Lower leg skin (tissue), 4 donors: ENCODE measurements at regions not wholly inside any gene's neighbourhood (a gene's known extent, or its start where the extent isn't known, plus 50 kb on each side); places are given as distances from the start of the nearest gene placed in this dataset.

Experiments used
- DNase-seq, 2 donors: peaks; one replicate each; pipeline ENCODE4 v3.0.0-alpha.2; 2019; ENCODE audit warnings: low spot score in 2 of 2
- H3K4me3 ChIP-seq: fragments of 200-600 bp; sonication (generic); 2 replicates; pipeline ENCODE4 v1.5.1; 2017; ENCODE audit warnings: mild to moderate bottlenecking, low read depth; ENCODE audit not compliant: poor library complexity, severe bottlenecking
- POLR2A ChIP-seq, 2 donors: fragments of 450-650 bp; IDR thresholded peaks; one replicate each; pipeline ENCODE4 v1.6.1; 2016 to 2017; ENCODE audit warnings: antibody characterized with exemption in 2 of 2, mild to moderate bottlenecking in 1 of 2, moderate library complexity in 1 of 2
- WGBS, 2 donors: methylation state at CpG; one replicate each; pipeline ENCODE4 v1.1.5; 2018; 5-methylcytosine and 5-hydroxymethylcytosine counted together
- intact Hi-C: fragments of 100-400 bp; cut with DNase I; formaldehyde crosslinking; loops from one replicate; pipeline ENCODE4 v1.15.0; 2023; ENCODE audit warnings: low total_unique reads
- TF ChIP-seq, protein P1 (sequence below), 3 donors: fragments of 450-650 bp; IDR thresholded peaks; one replicate each; pipeline ENCODE4 v1.5.1; 2016; ENCODE audit warnings: antibody characterized with exemption in 3 of 3, mild to moderate bottlenecking in 3 of 3, moderate library complexity in 2 of 3

DNA sequence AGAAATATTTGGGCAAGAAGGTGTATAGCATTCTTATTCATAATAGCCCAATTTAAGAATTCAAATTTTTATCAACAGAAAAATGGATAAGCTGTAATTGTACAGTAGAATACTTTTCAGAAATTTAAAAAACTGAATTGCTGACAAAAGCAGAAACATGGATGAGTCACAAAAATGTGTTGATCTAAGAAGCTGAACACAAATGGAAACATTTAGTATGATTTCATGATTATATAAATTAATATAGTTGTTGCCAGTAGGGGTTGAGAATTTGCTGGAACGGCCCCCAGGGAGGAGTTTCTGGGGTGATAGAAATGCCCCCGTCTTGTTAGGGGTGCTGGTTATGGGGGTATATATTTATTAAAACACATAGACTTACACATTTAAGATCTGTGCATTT, 179.1 kb downstream of the KLF6 start:
- 72 to 77% methylated on average over 2 of the region's 2 CpGs for WGBS, 2 donors
- DNase-seq, result no peak
- intact Hi-C loops, result no loop called here
- H3K4me3 ChIP-seq, result no peak overlapping the region
- TF ChIP-seq, protein P1, sequence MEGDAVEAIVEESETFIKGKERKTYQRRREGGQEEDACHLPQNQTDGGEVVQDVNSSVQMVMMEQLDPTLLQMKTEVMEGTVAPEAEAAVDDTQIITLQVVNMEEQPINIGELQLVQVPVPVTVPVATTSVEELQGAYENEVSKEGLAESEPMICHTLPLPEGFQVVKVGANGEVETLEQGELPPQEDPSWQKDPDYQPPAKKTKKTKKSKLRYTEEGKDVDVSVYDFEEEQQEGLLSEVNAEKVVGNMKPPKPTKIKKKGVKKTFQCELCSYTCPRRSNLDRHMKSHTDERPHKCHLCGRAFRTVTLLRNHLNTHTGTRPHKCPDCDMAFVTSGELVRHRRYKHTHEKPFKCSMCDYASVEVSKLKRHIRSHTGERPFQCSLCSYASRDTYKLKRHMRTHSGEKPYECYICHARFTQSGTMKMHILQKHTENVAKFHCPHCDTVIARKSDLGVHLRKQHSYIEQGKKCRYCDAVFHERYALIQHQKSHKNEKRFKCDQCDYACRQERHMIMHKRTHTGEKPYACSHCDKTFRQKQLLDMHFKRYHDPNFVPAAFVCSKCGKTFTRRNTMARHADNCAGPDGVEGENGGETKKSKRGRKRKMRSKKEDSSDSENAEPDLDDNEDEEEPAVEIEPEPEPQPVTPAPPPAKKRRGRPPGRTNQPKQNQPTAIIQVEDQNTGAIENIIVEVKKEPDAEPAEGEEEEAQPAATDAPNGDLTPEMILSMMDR (IDR thresholded peaks at IDR 0.05), result no peak
- TF ChIP-seq POLR2A (IDR thresholded peaks at IDR 0.05), result no peak

DNA sequence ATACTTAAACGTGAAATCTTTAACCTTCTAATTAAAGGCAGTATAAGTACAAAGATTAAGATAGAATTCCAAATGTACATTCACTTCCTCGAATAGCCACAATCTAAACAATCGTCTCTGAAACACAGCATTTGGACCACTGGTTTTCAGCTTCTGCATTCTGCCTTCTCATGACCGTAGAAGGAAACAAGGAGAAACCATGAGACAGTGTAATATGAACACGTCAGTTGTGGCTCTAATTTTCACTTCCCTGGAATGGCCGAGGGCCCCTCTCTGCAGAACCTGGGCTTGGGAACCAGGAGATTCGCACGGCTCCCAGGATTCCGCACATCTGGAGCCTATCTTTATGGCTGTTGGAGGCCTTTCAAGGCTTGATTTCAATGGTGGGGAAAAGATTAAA, 189.3 kb downstream of the KLF6 start:
- intact Hi-C loops, result no loop called here
- 86 to 87% methylated on average over 9 of the region's 9 CpGs for WGBS, 2 donors
- DNase-seq, result no peak
- no peak for TF ChIP-seq POLR2A (IDR thresholded peaks at IDR 0.05)
- TF ChIP-seq, protein P1 (IDR thresholded peaks at IDR 0.05), result no peak
- H3K4me3 ChIP-seq, result no peak overlapping the region

DNA sequence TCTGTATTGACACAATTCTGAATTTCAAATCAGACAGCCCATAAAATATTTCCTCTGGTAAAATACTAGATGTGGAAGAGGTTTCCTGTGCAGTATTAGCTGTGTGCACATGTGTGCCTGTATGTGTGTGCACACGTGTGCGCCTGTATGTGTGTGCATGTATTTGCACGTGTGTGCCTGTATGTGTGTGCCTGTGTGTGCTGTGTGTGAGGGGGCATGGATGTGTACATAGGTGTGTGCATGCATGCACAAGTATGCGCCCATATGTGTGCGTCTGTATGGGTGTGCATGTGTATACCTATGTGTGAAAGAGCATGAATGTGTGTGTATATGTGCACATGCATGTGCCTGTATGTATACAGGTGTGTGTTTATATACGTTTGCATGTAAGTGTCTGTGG, 191.4 kb downstream of the KLF6 start:
- DNase-seq, result no peak
- 91 to 95% methylated on average over 6 of the region's 6 CpGs for WGBS, 2 donors
- intact Hi-C loops, result no loop called here
- no peak overlapping the region for H3K4me3 ChIP-seq
- TF ChIP-seq POLR2A (IDR thresholded peaks at IDR 0.05), result no peak
- TF ChIP-seq, protein P1 (IDR thresholded peaks at IDR 0.05), result no peak

DNA sequence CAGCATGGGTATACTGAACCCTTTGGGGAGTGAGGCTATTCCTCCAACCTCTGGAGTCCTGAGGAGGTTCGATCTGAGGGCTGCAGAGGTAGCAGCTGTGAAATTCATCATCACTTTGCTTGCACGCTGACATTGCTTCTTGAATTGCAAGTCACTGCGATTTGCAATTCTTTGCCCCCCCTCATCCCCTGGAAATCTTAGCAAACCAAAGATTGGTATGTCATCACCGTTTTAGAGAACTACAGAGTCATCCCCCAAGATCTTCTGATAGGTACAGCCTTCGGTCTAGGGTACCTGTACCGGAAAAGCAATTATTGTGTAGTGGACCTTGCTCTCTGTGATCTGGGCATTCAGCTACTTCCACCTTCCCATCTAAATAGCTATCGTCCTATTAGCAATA, 192.6 kb downstream of the KLF6 start:
- H3K4me3 ChIP-seq, result no peak overlapping the region
- DNase-seq, result no peak
- intact Hi-C loops, result no loop called here
- TF ChIP-seq, protein P1 (IDR thresholded peaks at IDR 0.05), result no peak
- TF ChIP-seq POLR2A (IDR thresholded peaks at IDR 0.05), result no peak
- WGBS, 2 donors, result 88 to 93% methylated on average over 7 of the region's 7 CpGs

DNA sequence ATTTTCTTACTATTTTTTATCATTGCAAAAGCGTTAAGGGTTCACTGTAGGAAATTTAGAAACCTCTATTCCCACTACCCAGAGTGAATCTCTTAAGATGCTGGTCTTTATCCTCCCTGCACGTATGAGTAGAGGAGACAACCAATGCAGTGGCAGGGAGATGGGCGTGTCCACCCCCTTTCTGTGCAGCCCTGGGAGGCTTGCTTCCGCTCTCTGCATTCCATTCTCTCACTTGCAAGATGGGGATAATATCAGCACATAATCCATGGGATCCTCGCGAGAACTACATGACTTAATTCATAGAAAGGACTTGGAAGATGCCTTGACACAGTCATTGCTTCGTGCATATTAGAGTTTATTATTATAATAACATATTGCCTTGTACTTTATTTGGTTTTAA, 196.2 kb downstream of the KLF6 start:
- TF ChIP-seq, protein P1 (IDR thresholded peaks at IDR 0.05), result no peak
- no peak for TF ChIP-seq POLR2A (IDR thresholded peaks at IDR 0.05)
- WGBS, 2 donors, result 80 to 85% methylated on average over 7 of the region's 7 CpGs
- H3K4me3 ChIP-seq, result no peak overlapping the region
- intact Hi-C loops, result no loop called here
- no peak for DNase-seq

DNA sequence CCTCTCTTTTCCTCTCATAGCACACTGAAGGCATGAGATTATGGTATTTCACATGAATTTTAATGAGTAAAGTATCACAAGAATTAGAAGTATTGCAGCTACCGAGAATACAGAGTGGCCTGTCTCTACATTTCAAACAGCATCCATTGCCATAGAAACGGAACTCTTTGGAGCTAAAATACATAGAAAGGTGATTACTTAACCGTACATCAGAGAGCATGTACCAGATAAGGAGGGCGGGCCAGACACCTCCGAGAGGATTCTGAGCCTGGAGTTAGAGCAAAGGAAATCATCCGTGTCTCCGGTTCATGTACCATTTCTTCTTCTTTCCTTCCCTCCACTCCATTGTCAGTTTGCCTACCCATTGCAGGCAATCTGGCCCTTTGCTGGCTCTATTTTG, 196.7 kb downstream of the KLF6 start:
- 92% methylated on average over 7 of the region's 7 CpGs for WGBS, 2 donors
- intact Hi-C loops, result no loop called here
- TF ChIP-seq, protein P1 (IDR thresholded peaks at IDR 0.05), result no peak
- TF ChIP-seq POLR2A (IDR thresholded peaks at IDR 0.05), result no peak
- H3K4me3 ChIP-seq, result no peak overlapping the region
- no peak for DNase-seq
